H9 (cell line): ENCODE measurements at regions not wholly inside any gene's neighbourhood (a gene's known extent, or its start where the extent isn't known, plus 50 kb on each side); places are given as distances from the start of the nearest gene placed in this dataset.

Source experiments
- DNase-seq: peaks from one replicate; pipeline ENCODE4 v3.0.0-alpha.2; 2017
- H2AFZ ChIP-seq: one replicate; pipeline ENCODE4 v1.6.1; 2013; ENCODE audit warnings: mild to moderate bottlenecking, low read length, control low read depth, moderate library complexity
- H2AK5ac ChIP-seq: 2 replicates; pipeline ENCODE4 v1.6.1; 2013; ENCODE audit warnings: low read length, control low read depth, mixed read lengths; ENCODE audit not compliant: insufficient read length
- H2BK120ac ChIP-seq: one replicate; pipeline ENCODE4 v1.6.1; 2013; ENCODE audit warnings: low read depth, mild to moderate bottlenecking, low read length, control low read depth, inconsistent platforms; ENCODE audit not compliant: poor library complexity, severe bottlenecking
- H2BK12ac ChIP-seq: 2 replicates; pipeline ENCODE4 v1.6.1; 2013; ENCODE audit warnings: low read length, control low read depth, mixed read lengths, low read depth; ENCODE audit not compliant: insufficient read length
- H2BK15ac ChIP-seq: 2 replicates; pipeline ENCODE4 v1.6.1; 2013; ENCODE audit warnings: low read depth, low read length, control low read depth
- H2BK20ac ChIP-seq: one replicate; pipeline ENCODE4 v1.6.1; 2013; ENCODE audit warnings: low read depth, mild to moderate bottlenecking, low read length, control low read depth, inconsistent platforms; ENCODE audit not compliant: poor library complexity, severe bottlenecking
- H2BK5ac ChIP-seq: 2 replicates; pipeline ENCODE4 v1.6.1; 2013; ENCODE audit warnings: low read length, control low read depth, mixed read lengths; ENCODE audit not compliant: insufficient read length
- H3K14ac ChIP-seq: 2 replicates; pipeline ENCODE4 v1.6.1; 2013; ENCODE audit warnings: low read length, control low read depth; ENCODE audit not compliant: insufficient read depth
- H3K18ac ChIP-seq: 2 replicates; pipeline ENCODE4 v1.6.1; 2013; ENCODE audit warnings: low read depth, mild to moderate bottlenecking, mixed read lengths, low read length, control low read depth; ENCODE audit not compliant: insufficient read length
- H3K23ac ChIP-seq: 2 replicates; pipeline ENCODE4 v1.6.1; 2013; ENCODE audit warnings: low read length, control low read depth, mixed read lengths, low read depth; ENCODE audit not compliant: insufficient read length
- H3K23me2 ChIP-seq: 2 replicates; pipeline ENCODE4 v1.6.1; 2013; ENCODE audit warnings: low read depth, mild to moderate bottlenecking, mixed read lengths, low read length, control low read depth; ENCODE audit not compliant: insufficient read length, poor library complexity, severe bottlenecking
- H3K27ac ChIP-seq: 2 replicates; pipeline ENCODE4 v1.5.1; 2013; ENCODE audit warnings: low read length, control low read depth, mixed read lengths, low read depth; ENCODE audit not compliant: insufficient read length
- H3K27me3 ChIP-seq: 2 replicates; pipeline ENCODE4 v1.6.1; 2013; ENCODE audit warnings: low read length, control low read depth, inconsistent platforms; ENCODE audit not compliant: insufficient read depth
- H3K4ac ChIP-seq: 2 replicates; pipeline ENCODE4 v1.6.1; 2013; ENCODE audit warnings: low read depth, mild to moderate bottlenecking, control low read depth, inconsistent platforms, low read length, moderate library complexity
- H3K4me1 ChIP-seq: 2 replicates; pipeline ENCODE4 v1.6.1; 2013; ENCODE audit warnings: low read length, control low read depth, inconsistent platforms; ENCODE audit not compliant: insufficient read depth
- H3K4me2 ChIP-seq: 2 replicates; pipeline ENCODE4 v1.6.1; 2013; ENCODE audit warnings: low read length, control low read depth, mixed read lengths; ENCODE audit not compliant: insufficient read length, insufficient read depth
- H3K56ac ChIP-seq: 2 replicates; pipeline ENCODE4 v1.6.1; 2013; ENCODE audit warnings: low read depth, mild to moderate bottlenecking, mixed read lengths, low read length, control low read depth; ENCODE audit not compliant: insufficient read length
- H3K79me1 ChIP-seq: 2 replicates; pipeline ENCODE4 v1.6.1; 2013; ENCODE audit warnings: low read depth, mild to moderate bottlenecking, moderate library complexity, low read length, control low read depth, inconsistent platforms; ENCODE audit not compliant: insufficient read depth, poor library complexity, severe bottlenecking
- H3K79me2 ChIP-seq: 2 replicates; pipeline ENCODE4 v1.6.1; 2013; ENCODE audit warnings: low read length, control low read depth, inconsistent platforms; ENCODE audit not compliant: insufficient read depth
- H3K9ac ChIP-seq: 2 replicates; pipeline ENCODE4 v1.6.1; 2013; ENCODE audit warnings: low read length, control low read depth, mixed read lengths; ENCODE audit not compliant: insufficient read length; ENCODE audit errors: extremely low read depth
- H3K9me3 ChIP-seq: one replicate; pipeline ENCODE4 v1.6.1; 2013; ENCODE audit warnings: low read depth, low read length, inconsistent platforms; ENCODE audit not compliant: control insufficient read depth
- H3T11ph ChIP-seq: one replicate; pipeline ENCODE4 v1.6.1; 2013; ENCODE audit warnings: mild to moderate bottlenecking, low read length, control low read depth, inconsistent platforms
- H4K20me1 ChIP-seq: one replicate; pipeline ENCODE4 v1.6.1; 2013; ENCODE audit not compliant: control insufficient read depth, insufficient read length, insufficient read depth
- H4K5ac ChIP-seq: 2 replicates; pipeline ENCODE4 v1.6.1; 2013; ENCODE audit warnings: low read depth, mild to moderate bottlenecking, mixed read lengths, low read length, control low read depth; ENCODE audit not compliant: insufficient read length
- H4K8ac ChIP-seq: replicated peaks from 2 replicates; pipeline ENCODE4 v1.6.1; 2013; ENCODE audit warnings: low read length, control low read depth, mixed read lengths, low read depth; ENCODE audit not compliant: insufficient read length
- H4K91ac ChIP-seq: 2 replicates; pipeline ENCODE4 v1.6.1; 2013; ENCODE audit warnings: low read depth, mild to moderate bottlenecking, moderate library complexity, mixed read lengths, low read length, control low read depth; ENCODE audit not compliant: insufficient read length
- H3K27ac Mint-ChIP-seq, 3 experiments: 2 replicates in 2 of 3; 3 replicates in 1 of 3; pipeline ENCODE4 v1.8.0; 2020 to 2021; ENCODE audit warnings: mixed read lengths in 3 of 3, mild to moderate bottlenecking in 1 of 3, moderate library complexity in 1 of 3
- H3K27me3 Mint-ChIP-seq: 2 replicates; pipeline ENCODE4 v1.8.0; 2021; ENCODE audit warnings: low read depth, mild to moderate bottlenecking, moderate library complexity, mixed read lengths
- H3K36me3 Mint-ChIP-seq, 3 experiments: 2 replicates in 2 of 3; 3 replicates in 1 of 3; pipeline ENCODE4 v1.8.0; 2020 to 2021; ENCODE audit warnings: low read depth in 3 of 3, mixed read lengths in 3 of 3; ENCODE audit not compliant: insufficient read depth in 1 of 3
- H3K4me1 Mint-ChIP-seq, 2 experiments: 2 replicates each; pipeline ENCODE4 v1.8.0; 2020; ENCODE audit warnings: mixed read lengths in 2 of 2
- H3K4me3 Mint-ChIP-seq, 2 experiments: 2 replicates in 1 of 2; 3 replicates in 1 of 2; pipeline ENCODE4 v1.8.0; 2020 to 2021; ENCODE audit warnings: mild to moderate bottlenecking in 2 of 2, mixed read lengths in 2 of 2, moderate library complexity in 1 of 2
- H3K9me3 Mint-ChIP-seq, 2 experiments: 2 replicates in 1 of 2; 3 replicates in 1 of 2; pipeline ENCODE4 v1.8.0; 2020; ENCODE audit warnings: mild to moderate bottlenecking in 2 of 2, mixed read lengths in 2 of 2, moderate library complexity in 1 of 2
- CTCF ChIP-seq: fragments of 200-600 bp; sonication (generic); conservative IDR thresholded peaks from 3 replicates; pipeline ENCODE4 v1.8.0; 2021; ENCODE audit warnings: antibody characterized with exemption, mild to moderate bottlenecking
- WGBS: extraction: QIAGEN DNeasy Blood & Tissue Kit; methylation state at CpG from one replicate; pipeline ENCODE4 v1.1.7; 2013; ENCODE audit warnings: missing lambda C conversion rate, low lambda C conversion rate, mixed read lengths; ENCODE audit not compliant: insufficient read length; ENCODE audit errors: extremely low coverage; 5-methylcytosine and 5-hydroxymethylcytosine counted together

GRCh38 chr7:125485223-125485622 lies 555.6 kb upstream of the POT1 start:
- Histone ChIP-seq H3K9me3 (no peaks in the 10 kb centered on the region), H3K27ac (no peak overlapping the region), H4K91ac (no peak overlapping the region), H2AFZ (no peak overlapping the region), H3K18ac (no peak overlapping the region), H2BK12ac (no peak overlapping the region), H2AK5ac (no peak overlapping the region), H3T11ph (no peak overlapping the region), H3K27me3 (no peaks in the 10 kb centered on the region), H3K4me2 (no peak overlapping the region), H3K9ac (no peak overlapping the region), H3K56ac (no peak overlapping the region), H2BK20ac (no peak overlapping the region), H3K79me1 (no peaks in the 10 kb centered on the region), H2BK15ac (no peak overlapping the region), H4K5ac (no peak overlapping the region), H4K8ac (no peak overlapping the region), H3K79me2 (no peaks in the 10 kb centered on the region), H4K20me1 (no peaks in the 10 kb centered on the region), H3K4me1 (no peaks in the 10 kb centered on the region), H2BK5ac (no peak overlapping the region), H3K23me2 (no peaks in the 10 kb centered on the region), H3K23ac (no peak overlapping the region), H3K14ac (no peak overlapping the region), H2BK120ac (no peak overlapping the region), H3K4ac (no peak overlapping the region)
- no peaks in the 10 kb centered on the region for H3K4me1 Mint-ChIP-seq
- H3K9me3 Mint-ChIP-seq: no peaks in the 10 kb centered on the region
- no peak overlapping the region for H3K4me3 Mint-ChIP-seq
- WGBS: no CpG with 5 or more reads among the region's 2 CpGs
- H3K27ac Mint-ChIP-seq: no peak overlapping the region
- H3K36me3 Mint-ChIP-seq: no peaks in the 10 kb centered on the region
- no peaks in the 10 kb centered on the region for H3K27me3 Mint-ChIP-seq
- DNase-seq: no peak
- no peak for TF ChIP-seq CTCF
